Astrocyte (in vitro differentiated cells and primary cell): ENCODE measurements at regions not wholly inside any gene's neighbourhood (a gene's known extent, or its start where the extent isn't known, plus 50 kb on each side); places are given as distances from the start of the nearest gene placed in this dataset.

Experiments used
- CTCF ChIP-seq: IDR thresholded peaks from 2 replicates; pipeline ENCODE4 v1.5.1; 2011; ENCODE audit warnings: low read depth, mild to moderate bottlenecking, inconsistent platforms, low read length, moderate library complexity; ENCODE audit not compliant: insufficient read depth
- EZH2 ChIP-seq: IDR thresholded peaks from 2 replicates; pipeline ENCODE4 v1.6.1; 2012; ENCODE audit warnings: mild to moderate bottlenecking, low read length, inconsistent platforms; ENCODE audit not compliant: insufficient read depth

- TF ChIP-seq CTCF, result no peak
- no peak for TF ChIP-seq EZH2
Measured at GRCh38 chr1:181898773-181899172, 162.7 kb downstream of the ZNF648 start.
